Lower leg skin (tissue), 4 donors: ENCODE measurements at regions not wholly inside any gene's neighbourhood (a gene's known extent, or its start where the extent isn't known, plus 50 kb on each side); places are given as distances from the start of the nearest gene placed in this dataset.

Source experiments
- DNase-seq, 2 donors: peaks; one replicate each; pipeline ENCODE4 v3.0.0-alpha.2; 2019; ENCODE audit warnings: low spot score in 2 of 2
- H3K4me3 ChIP-seq: fragments of 200-600 bp; sonication (generic); 2 replicates; pipeline ENCODE4 v1.5.1; 2017; ENCODE audit warnings: mild to moderate bottlenecking, low read depth; ENCODE audit not compliant: poor library complexity, severe bottlenecking
- POLR2A ChIP-seq, 2 donors: fragments of 450-650 bp; IDR thresholded peaks; one replicate each; pipeline ENCODE4 v1.6.1; 2016 to 2017; ENCODE audit warnings: antibody characterized with exemption in 2 of 2, mild to moderate bottlenecking in 1 of 2, moderate library complexity in 1 of 2
- WGBS, 2 donors: methylation state at CpG; one replicate each; pipeline ENCODE4 v1.1.5; 2018; 5-methylcytosine and 5-hydroxymethylcytosine counted together
- intact Hi-C: fragments of 100-400 bp; cut with DNase I; formaldehyde crosslinking; loops from one replicate; pipeline ENCODE4 v1.15.0; 2023; ENCODE audit warnings: low total_unique reads
- TF ChIP-seq, protein P1 (sequence below), 3 donors: fragments of 450-650 bp; IDR thresholded peaks; one replicate each; pipeline ENCODE4 v1.5.1; 2016; ENCODE audit warnings: antibody characterized with exemption in 3 of 3, mild to moderate bottlenecking in 3 of 3, moderate library complexity in 2 of 3

- 64 to 71% methylated on average over 4 of the region's 4 CpGs for WGBS, 2 donors
- intact Hi-C loops, result no loop called here
- TF ChIP-seq, protein P1, sequence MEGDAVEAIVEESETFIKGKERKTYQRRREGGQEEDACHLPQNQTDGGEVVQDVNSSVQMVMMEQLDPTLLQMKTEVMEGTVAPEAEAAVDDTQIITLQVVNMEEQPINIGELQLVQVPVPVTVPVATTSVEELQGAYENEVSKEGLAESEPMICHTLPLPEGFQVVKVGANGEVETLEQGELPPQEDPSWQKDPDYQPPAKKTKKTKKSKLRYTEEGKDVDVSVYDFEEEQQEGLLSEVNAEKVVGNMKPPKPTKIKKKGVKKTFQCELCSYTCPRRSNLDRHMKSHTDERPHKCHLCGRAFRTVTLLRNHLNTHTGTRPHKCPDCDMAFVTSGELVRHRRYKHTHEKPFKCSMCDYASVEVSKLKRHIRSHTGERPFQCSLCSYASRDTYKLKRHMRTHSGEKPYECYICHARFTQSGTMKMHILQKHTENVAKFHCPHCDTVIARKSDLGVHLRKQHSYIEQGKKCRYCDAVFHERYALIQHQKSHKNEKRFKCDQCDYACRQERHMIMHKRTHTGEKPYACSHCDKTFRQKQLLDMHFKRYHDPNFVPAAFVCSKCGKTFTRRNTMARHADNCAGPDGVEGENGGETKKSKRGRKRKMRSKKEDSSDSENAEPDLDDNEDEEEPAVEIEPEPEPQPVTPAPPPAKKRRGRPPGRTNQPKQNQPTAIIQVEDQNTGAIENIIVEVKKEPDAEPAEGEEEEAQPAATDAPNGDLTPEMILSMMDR (IDR thresholded peaks at IDR 0.05), result no peak
- TF ChIP-seq POLR2A (IDR thresholded peaks at IDR 0.05), result no peak
- H3K4me3 ChIP-seq, result no peak overlapping the region
- no peak for DNase-seq
Measured at GRCh38 chr19:28404472-28404871, 808.5 kb downstream of the UQCRFS1 start.

DNA sequence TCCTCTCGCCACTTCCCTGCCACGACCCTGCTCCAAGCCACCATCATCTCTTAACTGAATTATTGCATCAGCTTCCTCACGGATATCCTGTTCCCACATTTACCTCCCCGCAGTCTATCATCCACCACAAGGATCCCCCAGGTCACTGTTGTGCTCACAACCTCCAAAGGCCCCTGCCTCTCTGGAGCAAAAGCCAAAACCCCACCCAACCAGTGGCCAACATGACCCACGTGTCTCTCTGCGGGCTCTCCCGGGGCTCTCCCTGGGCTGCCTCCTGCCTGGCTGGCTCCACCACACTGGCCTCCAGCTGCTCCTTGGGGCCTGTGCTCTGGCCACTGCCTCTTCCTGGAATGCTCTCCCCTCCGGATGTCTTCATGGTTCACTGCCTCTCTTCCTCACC, 809.3 kb downstream of the UQCRFS1 start:
- intact Hi-C loops, result no loop called here

GRCh38 chr19:28402701-28403290, 810.2 kb downstream of the UQCRFS1 start:
- no peak for DNase-seq
- 59 to 68% methylated on average over 12 to 13 of the region's 13 CpGs for WGBS, 2 donors
- no peak overlapping the region for H3K4me3 ChIP-seq
- intact Hi-C loops, result no loop called here
- TF ChIP-seq POLR2A (IDR thresholded peaks at IDR 0.05), result no peak
- TF ChIP-seq, protein P1 (IDR thresholded peaks at IDR 0.05), result no peak

More for the DNA sequence above, 809.3 kb downstream of the UQCRFS1 start:
- no peak for DNase-seq
- H3K4me3 ChIP-seq, result no peak overlapping the region
- TF ChIP-seq, protein P1 (IDR thresholded peaks at IDR 0.05), result no peak
- no peak for TF ChIP-seq POLR2A (IDR thresholded peaks at IDR 0.05)
- 66 to 69% methylated on average over 8 of the region's 8 CpGs for WGBS, 2 donors

DNA sequence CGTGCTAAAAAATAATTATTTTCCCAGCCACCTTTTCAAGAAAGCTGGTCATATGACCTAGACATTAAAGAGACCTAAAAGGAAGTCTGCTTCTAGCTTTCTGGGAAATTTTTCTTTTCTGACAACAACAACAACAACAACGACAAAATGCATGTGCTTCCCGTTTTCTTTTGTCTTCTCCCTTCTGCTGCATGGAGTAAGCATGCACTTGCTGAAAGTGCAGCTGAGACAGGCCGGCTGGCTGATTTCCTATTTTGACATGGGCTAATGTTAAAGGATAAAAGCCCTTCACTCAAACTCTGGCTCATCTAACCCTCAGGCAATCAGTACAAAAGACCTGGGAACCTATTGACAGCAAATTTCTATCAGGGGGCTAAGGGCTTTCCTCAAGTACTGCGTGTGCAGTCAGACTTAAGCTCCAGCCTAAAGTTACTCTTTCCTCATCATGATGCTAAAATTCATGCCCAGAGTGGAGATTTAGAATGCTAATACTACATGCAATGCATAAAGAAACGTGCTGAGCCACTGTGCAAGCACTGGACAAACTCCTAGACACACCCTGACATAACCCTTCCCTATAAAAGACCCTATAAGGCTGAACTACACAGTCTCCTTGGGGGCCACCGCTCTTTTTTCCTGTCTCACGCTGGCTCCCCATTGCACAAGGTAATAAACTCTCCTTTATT, 811.1 kb downstream of the UQCRFS1 start:
- DNase-seq, result no peak
- intact Hi-C loops, result no loop called here
- 48 to 55% methylated on average over 8 of the region's 8 CpGs for WGBS, 2 donors
- TF ChIP-seq, protein P1 (IDR thresholded peaks at IDR 0.05), result no peak
- TF ChIP-seq POLR2A (IDR thresholded peaks at IDR 0.05), result no peak
- H3K4me3 ChIP-seq, result no peak overlapping the region

DNA sequence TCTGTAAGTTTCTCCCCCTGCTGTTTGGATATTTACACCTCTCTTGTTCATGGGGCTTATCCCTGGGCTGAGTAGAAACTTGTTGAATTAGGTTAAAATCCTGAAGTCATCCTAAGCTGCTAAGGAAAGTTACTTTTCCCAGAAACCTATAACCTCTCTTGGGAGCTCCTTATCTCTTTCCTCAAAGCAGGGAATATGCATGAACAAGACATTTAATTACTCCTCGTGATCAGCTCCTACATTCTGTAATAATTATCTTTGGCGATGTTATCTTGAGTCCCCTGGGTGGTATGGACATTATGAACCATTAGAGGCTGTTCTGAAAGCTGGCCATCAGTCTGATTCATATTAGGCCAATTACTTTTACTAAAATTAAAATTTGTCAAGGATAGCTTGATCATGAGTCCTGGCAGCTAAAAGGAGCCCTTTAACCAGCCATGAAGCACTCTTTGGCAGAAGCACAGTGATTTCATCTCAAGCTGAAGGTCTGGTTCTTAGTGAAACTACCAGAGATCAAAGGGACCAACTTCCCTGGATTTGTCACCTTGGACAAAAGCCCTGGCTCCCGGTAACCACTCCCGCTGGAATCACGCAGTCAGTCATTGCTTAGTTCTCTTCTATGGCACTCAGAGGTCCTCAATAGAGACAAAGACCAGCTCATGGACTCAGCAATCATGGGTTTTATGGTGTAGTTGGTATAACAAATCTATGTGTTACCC, 811.8 kb downstream of the UQCRFS1 start:
- TF ChIP-seq, protein P1 (IDR thresholded peaks at IDR 0.05), result no peak
- TF ChIP-seq POLR2A (IDR thresholded peaks at IDR 0.05), result no peak
- 55 to 56% methylated on average over 5 of the region's 5 CpGs for WGBS, 2 donors

More for the DNA sequence above, 811.8 kb downstream of the UQCRFS1 start:
- H3K4me3 ChIP-seq, result no peak overlapping the region
- intact Hi-C loops, result no loop called here
- no peak for DNase-seq
